PC-3 (cell line): ENCODE measurements at regions not wholly inside any gene's neighbourhood (a gene's known extent, or its start where the extent isn't known, plus 50 kb on each side); places are given as distances from the start of the nearest gene placed in this dataset.

Experiments used
- ATAC-seq: fragments of 200-7000 bp; cut with Tn5 transposase; 2 replicates; pipeline ENCODE4 v1.9.1; 2020; ENCODE audit warnings: mild to moderate bottlenecking, moderate library complexity
- BruUV-seq: library from RNA; stranded (reverse); fragments of 400-500 nt; replicated peaks from 2 replicates; lab custom pipeline; 2021; lab: Mats Ljungman, UMichigan
- CTCF ChIA-PET: fragments of 300-600 bp; sonication (Branson Sonifier 250); formaldehyde crosslinking; loops from one replicate; lab custom pipeline; 2022; ENCODE audit warnings: antibody characterized with exemption; lab: Charles Lee
- POLR2A ChIA-PET: fragments of 300-600 bp; sonication (Branson Sonifier 250); formaldehyde crosslinking; loops from one replicate; lab custom pipeline; 2022; ENCODE audit warnings: antibody characterized with exemption; ENCODE audit not compliant: unreplicated experiment; lab: Charles Lee
- DNase-seq: peaks from one replicate; pipeline ENCODE4 v3.0.0-alpha.2; 2015
- H2AFZ ChIP-seq: fragments of 300-600 bp; sonication (generic); 2 replicates; pipeline ENCODE4 v1.6.0; 2016; ENCODE audit warnings: antibody characterized with exemption, low read length
- H3F3A ChIP-seq: fragments of 300-600 bp; sonication (generic); one replicate; pipeline ENCODE4 v1.6.0; 2017; ENCODE audit warnings: antibody characterized with exemption, low read length, control low read depth, mild to moderate bottlenecking; ENCODE audit not compliant: unreplicated experiment
- H3K27ac ChIP-seq: fragments of 300-600 bp; sonication (generic); 2 replicates; pipeline ENCODE4 v1.5.1; 2016; ENCODE audit warnings: mild to moderate bottlenecking, low read length
- H3K27me3 ChIP-seq: fragments of 300-600 bp; sonication (generic); 2 replicates; pipeline ENCODE4 v1.6.1; 2016; ENCODE audit warnings: low read length, mixed read lengths
- H3K36me3 ChIP-seq: fragments of 300-600 bp; sonication (generic); 2 replicates; pipeline ENCODE4 v1.6.1; 2016; ENCODE audit warnings: low read depth, mixed run types, low read length, mixed read lengths
- H3K4me1 ChIP-seq: fragments of 300-600 bp; sonication (generic); 2 replicates; pipeline ENCODE4 v1.5.1; 2016; ENCODE audit warnings: low read length; ENCODE audit not compliant: insufficient read depth
- H3K4me2 ChIP-seq: fragments of 300-600 bp; sonication (generic); 2 replicates; pipeline ENCODE4 v1.6.0; 2016; ENCODE audit warnings: low read length
- H3K4me3 ChIP-seq: fragments of 300-600 bp; sonication (generic); 2 replicates; pipeline ENCODE4 v1.5.1; 2016; ENCODE audit warnings: mild to moderate bottlenecking, low read length, mixed read lengths
- H3K79me2 ChIP-seq: fragments of 300-600 bp; sonication (generic); 2 replicates; pipeline ENCODE4 v1.6.1; 2017; ENCODE audit warnings: low read length, mixed read lengths
- H3K9ac ChIP-seq: fragments of 300-600 bp; sonication (generic); 2 replicates; pipeline ENCODE4 v1.6.0; 2016; ENCODE audit warnings: mild to moderate bottlenecking, low read length
- H3K9me2 ChIP-seq: fragments of 300-600 bp; sonication (generic); replicated peaks from 2 replicates; pipeline ENCODE4 v1.6.1; 2016; ENCODE audit warnings: mixed run types, low read length, mixed read lengths
- H3K9me3 ChIP-seq: fragments of 300-600 bp; sonication (generic); 2 replicates; pipeline ENCODE4 v1.6.1; 2016; ENCODE audit warnings: low read length, mixed read lengths
- H4K20me1 ChIP-seq: fragments of 300-600 bp; sonication (generic); 2 replicates; pipeline ENCODE4 v1.6.1; 2016; ENCODE audit warnings: low read length, mixed read lengths
- CTCF ChIP-seq: fragments of 300-600 bp; sonication (generic); conservative IDR thresholded peaks from 2 replicates; pipeline ENCODE4 v1.5.1; 2017; ENCODE audit warnings: antibody characterized with exemption, low read depth, mild to moderate bottlenecking, low read length
- EZH2 ChIP-seq: fragments of 300-600 bp; sonication (generic); IDR thresholded peaks from one replicate; pipeline ENCODE4 v1.6.1; 2017; ENCODE audit warnings: antibody characterized with exemption, mild to moderate bottlenecking, low read length; ENCODE audit not compliant: unreplicated experiment
- EZH2phosphoT487 ChIP-seq: fragments of 300-600 bp; sonication (generic); IDR thresholded peaks from 2 replicates; pipeline ENCODE4 v1.6.1; 2018; ENCODE audit warnings: mild to moderate bottlenecking, antibody characterized with exemption, low read length, borderline replicate concordance
- intact Hi-C: fragments of 100-400 bp; cut with micrococcal nuclease; formaldehyde crosslinking; loops from 2 replicates; pipeline ENCODE4 v1.9.0; 2023

- Histone ChIP-seq H3K79me2 (no peaks in the 10 kb centered on the region), H2AFZ (no peak overlapping the region), H3K9me3 (no peaks in the 10 kb centered on the region), H3K4me1 (peaks cover 14% of the 10 kb centered on the region; the same call in 1 of the 2 replicates), H3K27ac (no peak overlapping the region), H3K27me3 (no peaks in the 10 kb centered on the region), H3K36me3 (no peaks in the 10 kb centered on the region), H3F3A (no peaks in the 10 kb centered on the region), H3K9me2 (no peaks in the 10 kb centered on the region), H4K20me1 (no peaks in the 10 kb centered on the region), H3K4me3 (no peak overlapping the region), H3K9ac (no peak overlapping the region), H3K4me2 (no peak overlapping the region)
- DNase-seq (no peak), ATAC-seq (no peak)
- BruUV-seq, result no TSS peak
- TF ChIP-seq EZH2 (no peak), EZH2phosphoT487 (no peak), CTCF (no peak)
- ChIA-PET POLR2A (no interaction called here), CTCF (no interaction called here)
- intact Hi-C loops, result no loop called here
These were observed 107.9 kb upstream of the PALMD start for GRCh38 chr1:99537886-99538617.

- Histone ChIP-seq H3K9ac (no peak overlapping the region), H3F3A (no peaks in the 10 kb centered on the region), H3K4me1 (peaks cover 14% of the 10 kb centered on the region; the same call in 1 of the 2 replicates), H3K79me2 (no peaks in the 10 kb centered on the region), H3K4me2 (no peak overlapping the region), H3K36me3 (no peaks in the 10 kb centered on the region), H4K20me1 (no peaks in the 10 kb centered on the region), H3K9me3 (no peaks in the 10 kb centered on the region), H3K4me3 (no peak overlapping the region), H2AFZ (no peak overlapping the region), H3K27me3 (no peaks in the 10 kb centered on the region), H3K27ac (no peak overlapping the region), H3K9me2 (no peaks in the 10 kb centered on the region)
- DNase-seq (no peak), ATAC-seq (no peak)
- BruUV-seq, result no TSS peak
- TF ChIP-seq EZH2phosphoT487 (no peak), CTCF (no peak), EZH2 (no peak)
- CTCF ChIA-PET, result no interaction called here
- intact Hi-C loops, result no loop called here
- POLR2A ChIA-PET, result no interaction called here
These were observed 107.3 kb upstream of the PALMD start for GRCh38 chr1:99538618-99538956.

GRCh38 chr1:99539131-99539530 lies 106.8 kb upstream of the PALMD start:
- Histone ChIP-seq H3K4me3 (no peak overlapping the region), H3K27ac (no peak overlapping the region), H3K36me3 (no peaks in the 10 kb centered on the region), H3K9ac (no peak overlapping the region), H4K20me1 (no peaks in the 10 kb centered on the region), H3F3A (no peaks in the 10 kb centered on the region), H3K9me3 (no peaks in the 10 kb centered on the region), H2AFZ (no peak overlapping the region), H3K9me2 (no peaks in the 10 kb centered on the region), H3K79me2 (no peaks in the 10 kb centered on the region), H3K4me2 (no peak overlapping the region), H3K4me1 (peaks cover 15% of the 10 kb centered on the region; the same call in 1 of the 2 replicates), H3K27me3 (no peaks in the 10 kb centered on the region)
- ChIA-PET CTCF (no interaction called here), POLR2A (no interaction called here)
- ATAC-seq, result no peak
- no peak for TF ChIP-seq EZH2
- no peak for TF ChIP-seq EZH2phosphoT487
- TF ChIP-seq CTCF, result no peak
- no TSS peak for BruUV-seq
- no peak for DNase-seq
- intact Hi-C loops, result no loop called here
